ENCODE measurements at regions not wholly inside any gene's neighbourhood (a gene's known extent, or its start where the extent isn't known, plus 50 kb on each side); places are given as distances from the start of the nearest gene placed in this dataset.
A peak's percentile ranks its signal among the peaks of the same experiment; 100 is the strongest.
"Not testable (repeated sequence)": the region's sequence is repeated elsewhere in the genome, so short reads cannot be mapped to it uniquely, and the experiment has no call there.

- Histone ChIP-seq H3K4me2 (ENCODE audit: low read depth, low read length, poor library complexity, severe bottlenecking) (no peak overlapping the region), H3K9me3 (ENCODE audit: low read length) (no peaks in the 10 kb centered on the region), H3K27me3 (ENCODE audit: low read length) (no peaks in the 10 kb centered on the region), H3K27ac (ENCODE audit: low read length) (no peak overlapping the region), H2AFZ (ENCODE audit: low read length) (no peak overlapping the region), H3K9me2 (replicated peaks; ENCODE audit: insufficient read depth, low read length) (no peaks in the 10 kb centered on the region), H3K4me1 (ENCODE audit: low read length) (no peaks in the 10 kb centered on the region), H4K20me1 (ENCODE audit: insufficient read depth, low read depth, low read length) (no peaks in the 10 kb centered on the region), H3K9ac (ENCODE audit: low read length) (no peak overlapping the region), H3K4me3 (ENCODE audit: low read length) (no peak overlapping the region), H3K36me3 (ENCODE audit: insufficient read depth, low read length) (no peaks in the 10 kb centered on the region), H3K79me2 (ENCODE audit: low read length) (no peaks in the 10 kb centered on the region)
- DNase-seq = no peak
Measured at GRCh38 chr13:88257706-88258105, 586.5 kb downstream of the SLITRK5 start.

GRCh38 chr13:88263808-88264207 is 592.6 kb downstream of the SLITRK5 start:
- H3K4me3 ChIP-seq (ENCODE audit: low read length) = 0 out of 2 replicates have a peak overlapping the region, but pooled peaks have one; percentile 8
- no peaks in the 10 kb centered on the region for H4K20me1 ChIP-seq (ENCODE audit: insufficient read depth, low read depth, low read length)
- H3K36me3 ChIP-seq (ENCODE audit: insufficient read depth, low read length) = no peaks in the 10 kb centered on the region
- H3K79me2 ChIP-seq (ENCODE audit: low read length) = no peaks in the 10 kb centered on the region
- H3K4me1 ChIP-seq (ENCODE audit: low read length) = peaks cover 3% of the 10 kb centered on the region; the same call in 1 of the 2 replicates
- H3K27me3 ChIP-seq (ENCODE audit: low read length) = no peaks in the 10 kb centered on the region
- DNase-seq = no peak
- H3K4me2 ChIP-seq (ENCODE audit: low read depth, low read length, poor library complexity, severe bottlenecking) = peak overlapping the region; percentile 20
- H3K27ac ChIP-seq (ENCODE audit: low read length) = no peak overlapping the region
- no peaks in the 10 kb centered on the region for H3K9me2 ChIP-seq (replicated peaks; ENCODE audit: insufficient read depth, low read length)
- peak overlapping the region; percentile 47; the same call in 1 of the 2 replicates for H2AFZ ChIP-seq (ENCODE audit: low read length)
- H3K9ac ChIP-seq (ENCODE audit: low read length) = no peak overlapping the region
- H3K9me3 ChIP-seq (ENCODE audit: low read length) = no peaks in the 10 kb centered on the region

- H3K4me3 ChIP-seq (ENCODE audit: low read length) = no peak overlapping the region
- no peak overlapping the region for H3K9ac ChIP-seq (ENCODE audit: low read length)
Measured at GRCh38 chr13:88281841-88282240, 610.7 kb downstream of the SLITRK5 start.

GRCh38 chr13:88285329-88285728 is 614.2 kb downstream of the SLITRK5 start:
- Histone ChIP-seq H3K36me3 (ENCODE audit: insufficient read depth, low read length) (no peaks in the 10 kb centered on the region; the same call in 1 of the 2 replicates), H3K4me2 (ENCODE audit: low read depth, low read length, poor library complexity, severe bottlenecking) (no peak overlapping the region)
- no peak for DNase-seq

More at GRCh38 chr13:88281841-88282240, 610.7 kb downstream of the SLITRK5 start:
- no peak overlapping the region for H3K4me2 ChIP-seq (ENCODE audit: low read depth, low read length, poor library complexity, severe bottlenecking)
- peaks cover 17% of the 10 kb centered on the region for H3K9me3 ChIP-seq (ENCODE audit: low read length)
- no peaks in the 10 kb centered on the region for H3K4me1 ChIP-seq (ENCODE audit: low read length)
- H3K79me2 ChIP-seq (ENCODE audit: low read length) = no peaks in the 10 kb centered on the region
- H4K20me1 ChIP-seq (ENCODE audit: insufficient read depth, low read depth, low read length) = no peaks in the 10 kb centered on the region
- no peak overlapping the region for H3K27ac ChIP-seq (ENCODE audit: low read length)
- no peaks in the 10 kb centered on the region for H3K9me2 ChIP-seq (replicated peaks; ENCODE audit: insufficient read depth, low read length)
- no peaks in the 10 kb centered on the region; the same call in 1 of the 2 replicates for H3K36me3 ChIP-seq (ENCODE audit: insufficient read depth, low read length)
- no peaks in the 10 kb centered on the region for H3K27me3 ChIP-seq (ENCODE audit: low read length)
- H2AFZ ChIP-seq (ENCODE audit: low read length) = peak overlapping the region; percentile 25
- DNase-seq = no peak

GRCh38 chr13:88288326-88288725 is 617.2 kb downstream of the SLITRK5 start:
- H3K4me1 ChIP-seq (ENCODE audit: low read length) = no peaks in the 10 kb centered on the region
- no peak overlapping the region for H3K4me2 ChIP-seq (ENCODE audit: low read depth, low read length, poor library complexity, severe bottlenecking)
- H3K79me2 ChIP-seq (ENCODE audit: low read length) = no peaks in the 10 kb centered on the region
- no peak overlapping the region for H3K9ac ChIP-seq (ENCODE audit: low read length)
- no peak for DNase-seq
- no peaks in the 10 kb centered on the region for H3K27me3 ChIP-seq (ENCODE audit: low read length)
- no peak overlapping the region for H2AFZ ChIP-seq (ENCODE audit: low read length)
- H4K20me1 ChIP-seq (ENCODE audit: insufficient read depth, low read depth, low read length) = no peaks in the 10 kb centered on the region
- H3K27ac ChIP-seq (ENCODE audit: low read length) = no peak overlapping the region
- no peaks in the 10 kb centered on the region; the same call in 1 of the 2 replicates for H3K36me3 ChIP-seq (ENCODE audit: insufficient read depth, low read length)
- no peak overlapping the region for H3K4me3 ChIP-seq (ENCODE audit: low read length)
- H3K9me2 ChIP-seq (replicated peaks; ENCODE audit: insufficient read depth, low read length) = no peaks in the 10 kb centered on the region
- H3K9me3 ChIP-seq (ENCODE audit: low read length) = peaks cover 14% of the 10 kb centered on the region

More at GRCh38 chr13:88285329-88285728, 614.2 kb downstream of the SLITRK5 start:
- H3K9ac ChIP-seq (ENCODE audit: low read length) = no peak overlapping the region
- H3K27ac ChIP-seq (ENCODE audit: low read length) = no peak overlapping the region
- no peaks in the 10 kb centered on the region for H4K20me1 ChIP-seq (ENCODE audit: insufficient read depth, low read depth, low read length)
- no peak overlapping the region; the same call in 1 of the 2 replicates for H3K4me3 ChIP-seq (ENCODE audit: low read length)
- H3K9me2 ChIP-seq (replicated peaks; ENCODE audit: insufficient read depth, low read length) = no peaks in the 10 kb centered on the region
- H3K9me3 ChIP-seq (ENCODE audit: low read length) = peaks cover 17% of the 10 kb centered on the region
- no peaks in the 10 kb centered on the region for H3K27me3 ChIP-seq (ENCODE audit: low read length)
- no peaks in the 10 kb centered on the region for H3K4me1 ChIP-seq (ENCODE audit: low read length)
- H3K79me2 ChIP-seq (ENCODE audit: low read length) = no peaks in the 10 kb centered on the region
- H2AFZ ChIP-seq (ENCODE audit: low read length) = no peak overlapping the region

GRCh38 chr13:88291731-88292130 is 620.6 kb downstream of the SLITRK5 start:
- not testable (repeated sequence) for H4K20me1 ChIP-seq (ENCODE audit: insufficient read depth, low read depth, low read length)

GRCh38 chr13:88294368-88294767 is 623.2 kb downstream of the SLITRK5 start:
- no peak overlapping the region for H3K4me2 ChIP-seq (ENCODE audit: low read depth, low read length, poor library complexity, severe bottlenecking)
- no peaks in the 10 kb centered on the region for H3K9me2 ChIP-seq (replicated peaks; ENCODE audit: insufficient read depth, low read length)
- H3K27ac ChIP-seq (ENCODE audit: low read length) = no peak overlapping the region
- H3K9me3 ChIP-seq (ENCODE audit: low read length) = no peaks in the 10 kb centered on the region
- H3K79me2 ChIP-seq (ENCODE audit: low read length) = no peaks in the 10 kb centered on the region
- no peaks in the 10 kb centered on the region for H3K36me3 ChIP-seq (ENCODE audit: insufficient read depth, low read length)
- no peaks in the 10 kb centered on the region for H3K4me1 ChIP-seq (ENCODE audit: low read length)
- no peaks in the 10 kb centered on the region for H3K27me3 ChIP-seq (ENCODE audit: low read length)
- no peak overlapping the region for H3K9ac ChIP-seq (ENCODE audit: low read length)
- H4K20me1 ChIP-seq (ENCODE audit: insufficient read depth, low read depth, low read length) = no peaks in the 10 kb centered on the region
- DNase-seq = no peak
- H2AFZ ChIP-seq (ENCODE audit: low read length) = peak overlapping the region; percentile 71
- H3K4me3 ChIP-seq (ENCODE audit: low read length) = no peak overlapping the region

More at GRCh38 chr13:88291731-88292130, 620.6 kb downstream of the SLITRK5 start:
- H3K4me3 ChIP-seq (ENCODE audit: low read length); H3K36me3 ChIP-seq (ENCODE audit: insufficient read depth, low read length); H3K79me2 ChIP-seq (ENCODE audit: low read length); H2AFZ ChIP-seq (ENCODE audit: low read length); H3K9me2 ChIP-seq (replicated peaks; ENCODE audit: insufficient read depth, low read length); H3K9ac ChIP-seq (ENCODE audit: low read length); DNase-seq; H3K27ac ChIP-seq (ENCODE audit: low read length); H3K27me3 ChIP-seq (ENCODE audit: low read length); H3K9me3 ChIP-seq (ENCODE audit: low read length); H3K4me2 ChIP-seq (ENCODE audit: low read depth, low read length, poor library complexity, severe bottlenecking); H3K4me1 ChIP-seq (ENCODE audit: low read length): not testable (repeated sequence)

- no peaks in the 10 kb centered on the region for H3K79me2 ChIP-seq (ENCODE audit: low read length)
- peak overlapping the region; percentile 85 for H2AFZ ChIP-seq (ENCODE audit: low read length)
- H3K4me1 ChIP-seq (ENCODE audit: low read length) = no peaks in the 10 kb centered on the region
- H4K20me1 ChIP-seq (ENCODE audit: insufficient read depth, low read depth, low read length) = no peaks in the 10 kb centered on the region
- H3K27me3 ChIP-seq (ENCODE audit: low read length) = no peaks in the 10 kb centered on the region
- no peak overlapping the region for H3K9ac ChIP-seq (ENCODE audit: low read length)
- no peak overlapping the region for H3K4me3 ChIP-seq (ENCODE audit: low read length)
- no peak overlapping the region for H3K27ac ChIP-seq (ENCODE audit: low read length)
- peaks cover 4% of the 10 kb centered on the region; the same call in 1 of the 2 replicates for H3K9me3 ChIP-seq (ENCODE audit: low read length)
- no peaks in the 10 kb centered on the region for H3K9me2 ChIP-seq (replicated peaks; ENCODE audit: insufficient read depth, low read length)
- DNase-seq = no peak
- H3K36me3 ChIP-seq (ENCODE audit: insufficient read depth, low read length) = no peaks in the 10 kb centered on the region
- H3K4me2 ChIP-seq (ENCODE audit: low read depth, low read length, poor library complexity, severe bottlenecking) = no peak overlapping the region
Measured at GRCh38 chr13:88303157-88303556, 632.0 kb downstream of the SLITRK5 start.
